Thyroid gland (tissue), 4 donors: ENCODE measurements at regions not wholly inside any gene's neighbourhood (a gene's known extent, or its start where the extent isn't known, plus 50 kb on each side); places are given as distances from the start of the nearest gene placed in this dataset.

ENCODE experiments used
- DNase-seq, 2 donors: peaks; one replicate each; pipeline ENCODE4 v3.0.0-alpha.2; 2019
- H3K27ac ChIP-seq, 3 donors: fragments of 200-600 bp; sonication (generic); 1 replicate in 2 of 3; 2 replicates in 1 of 3; pipeline ENCODE4 v1.5.1; 2016 to 2019; ENCODE audit warnings: mild to moderate bottlenecking in 1 of 3, moderate library complexity in 1 of 3
- H3K27me3 ChIP-seq: fragments of 200-600 bp; sonication (generic); one replicate; pipeline ENCODE4 v1.5.1; 2019
- H3K36me3 ChIP-seq, 2 donors: fragments of 200-600 bp; sonication (generic); one replicate each; pipeline ENCODE4 v1.5.1; 2016 to 2019
- H3K4me1 ChIP-seq, 2 donors: fragments of 200-600 bp; sonication (generic); one replicate each; pipeline ENCODE4 v1.5.1; 2017 to 2019
- H3K4me3 ChIP-seq, 3 donors: fragments of 200-600 bp; sonication (generic); replicated peaks in 1 of 3; 1 replicate in 2 of 3; 2 replicates in 1 of 3; pipeline ENCODE4 v1.5.1; 2016; ENCODE audit warnings: mild to moderate bottlenecking in 1 of 3
- H3K9me3 ChIP-seq: fragments of 200-600 bp; sonication (generic); one replicate; pipeline ENCODE4 v1.5.1; 2017
- POLR2A ChIP-seq, 2 donors: fragments of 450-650 bp; IDR thresholded peaks; one replicate each; pipeline ENCODE4 v1.6.1; 2017; ENCODE audit warnings: antibody characterized with exemption in 2 of 2, mild to moderate bottlenecking in 2 of 2, moderate library complexity in 1 of 2
- WGBS, 2 donors: methylation state at CpG; one replicate each; pipeline ENCODE4 v1.1.5; 2017; 5-methylcytosine and 5-hydroxymethylcytosine counted together
- intact Hi-C: fragments of 100-400 bp; cut with DNase I; formaldehyde crosslinking; loops from one replicate; pipeline ENCODE4 v1.15.1; 2023
- TF ChIP-seq, protein P1 (sequence below), 6 experiments: fragments of 200-600 bp in 3 of 6; fragments of 450-650 bp in 3 of 6; sonication (generic) in 3 of 6; IDR thresholded peaks; one replicate each; pipeline ENCODE4 v1.5.1; 2016 to 2019; ENCODE audit warnings: antibody characterized with exemption in 6 of 6, mild to moderate bottlenecking in 2 of 6, inconsistent platforms in 1 of 6, moderate library complexity in 1 of 6

DNA sequence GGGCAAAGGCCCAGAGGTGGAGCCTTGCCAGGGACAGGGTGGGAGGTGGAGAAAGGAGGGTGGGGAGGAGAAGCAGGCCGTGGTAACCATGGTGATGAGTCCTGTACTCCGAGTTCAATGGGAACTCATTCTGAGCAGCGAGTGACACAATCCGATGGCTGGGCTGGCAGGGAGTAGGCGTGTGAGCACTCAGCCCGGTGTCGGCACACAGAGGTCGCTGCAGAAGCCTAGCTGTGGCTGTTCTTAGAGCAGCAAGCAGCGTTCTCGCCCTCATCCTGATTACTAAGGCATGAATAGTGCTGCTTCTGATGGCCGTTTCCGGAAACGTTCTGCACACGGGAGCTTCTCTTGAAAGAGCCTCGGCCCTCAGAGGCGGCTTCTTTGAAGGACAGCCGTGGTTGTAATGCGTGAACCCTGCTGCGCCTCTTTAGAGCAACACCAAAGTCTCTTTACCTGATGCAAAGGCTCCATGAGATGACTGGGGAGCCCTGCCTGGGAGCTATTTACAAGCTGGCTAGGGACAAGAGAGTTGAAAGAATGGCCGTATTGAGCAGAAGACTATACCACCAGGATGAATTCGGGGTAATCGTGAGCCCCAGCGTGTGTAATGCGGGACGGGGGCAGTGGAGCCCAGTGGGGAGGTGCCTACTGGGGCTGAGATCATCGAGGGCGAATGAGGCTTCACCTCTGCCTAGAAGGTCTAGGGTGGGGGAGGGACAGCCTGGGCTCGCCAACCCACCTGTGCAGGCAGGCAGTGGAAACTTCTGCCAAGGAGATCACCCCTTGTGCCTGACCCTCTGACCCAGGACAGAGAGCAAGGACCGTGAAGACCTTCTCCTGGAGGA, 72.8 kb upstream of the PAX7 start:
- H3K9me3 ChIP-seq = no peaks in the 10 kb centered on the region
- no peak overlapping the region for H3K4me3 ChIP-seq
- 3 to 6% methylated on average over 22 to 26 of the region's 29 CpGs for WGBS, 2 donors
- peak; percentile 26 to 61 for DNase-seq
- no peak overlapping the region for H3K27ac ChIP-seq
- H3K36me3 ChIP-seq = no peaks in the 10 kb centered on the region
- intact Hi-C loops = no loop called here
- no peak for TF ChIP-seq POLR2A (IDR thresholded peaks at IDR 0.05)
- H3K4me1 ChIP-seq = no peaks in the 10 kb centered on the region
- H3K27me3 ChIP-seq = peaks cover 14% of the 10 kb centered on the region

DNA sequence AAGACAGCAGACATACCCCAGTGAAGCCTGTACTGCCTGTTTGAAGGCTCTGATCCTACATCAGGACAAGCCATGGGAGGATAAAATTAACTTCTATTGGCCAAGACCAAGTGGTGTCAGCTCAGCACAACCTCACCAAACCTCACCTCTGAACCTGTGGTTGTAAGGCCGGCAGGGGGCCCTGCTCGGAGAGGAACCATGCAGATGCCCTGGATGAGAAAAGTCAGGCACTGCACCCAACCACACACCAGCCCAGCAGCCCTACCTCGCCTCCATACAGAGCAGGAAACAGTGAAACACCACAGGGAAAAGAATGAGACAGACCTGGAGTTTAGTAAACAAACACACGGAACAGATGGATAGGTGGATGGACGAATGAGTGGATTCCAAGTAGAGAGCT, 70.0 kb upstream of the PAX7 start:
- H3K4me1 ChIP-seq = no peaks in the 10 kb centered on the region
- H3K9me3 ChIP-seq = no peaks in the 10 kb centered on the region
- intact Hi-C loops = no loop called here
- no peak for DNase-seq
- H3K36me3 ChIP-seq = no peaks in the 10 kb centered on the region
- no peak overlapping the region for H3K27ac ChIP-seq
- H3K27me3 ChIP-seq = peaks cover 14% of the 10 kb centered on the region
- TF ChIP-seq, protein P1, sequence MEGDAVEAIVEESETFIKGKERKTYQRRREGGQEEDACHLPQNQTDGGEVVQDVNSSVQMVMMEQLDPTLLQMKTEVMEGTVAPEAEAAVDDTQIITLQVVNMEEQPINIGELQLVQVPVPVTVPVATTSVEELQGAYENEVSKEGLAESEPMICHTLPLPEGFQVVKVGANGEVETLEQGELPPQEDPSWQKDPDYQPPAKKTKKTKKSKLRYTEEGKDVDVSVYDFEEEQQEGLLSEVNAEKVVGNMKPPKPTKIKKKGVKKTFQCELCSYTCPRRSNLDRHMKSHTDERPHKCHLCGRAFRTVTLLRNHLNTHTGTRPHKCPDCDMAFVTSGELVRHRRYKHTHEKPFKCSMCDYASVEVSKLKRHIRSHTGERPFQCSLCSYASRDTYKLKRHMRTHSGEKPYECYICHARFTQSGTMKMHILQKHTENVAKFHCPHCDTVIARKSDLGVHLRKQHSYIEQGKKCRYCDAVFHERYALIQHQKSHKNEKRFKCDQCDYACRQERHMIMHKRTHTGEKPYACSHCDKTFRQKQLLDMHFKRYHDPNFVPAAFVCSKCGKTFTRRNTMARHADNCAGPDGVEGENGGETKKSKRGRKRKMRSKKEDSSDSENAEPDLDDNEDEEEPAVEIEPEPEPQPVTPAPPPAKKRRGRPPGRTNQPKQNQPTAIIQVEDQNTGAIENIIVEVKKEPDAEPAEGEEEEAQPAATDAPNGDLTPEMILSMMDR (IDR thresholded peaks at IDR 0.05) = no peak
- TF ChIP-seq POLR2A (IDR thresholded peaks at IDR 0.05) = no peak
- no peak overlapping the region for H3K4me3 ChIP-seq
- WGBS, 2 donors = 54 to 71% methylated on average over 5 of the region's 5 CpGs

DNA sequence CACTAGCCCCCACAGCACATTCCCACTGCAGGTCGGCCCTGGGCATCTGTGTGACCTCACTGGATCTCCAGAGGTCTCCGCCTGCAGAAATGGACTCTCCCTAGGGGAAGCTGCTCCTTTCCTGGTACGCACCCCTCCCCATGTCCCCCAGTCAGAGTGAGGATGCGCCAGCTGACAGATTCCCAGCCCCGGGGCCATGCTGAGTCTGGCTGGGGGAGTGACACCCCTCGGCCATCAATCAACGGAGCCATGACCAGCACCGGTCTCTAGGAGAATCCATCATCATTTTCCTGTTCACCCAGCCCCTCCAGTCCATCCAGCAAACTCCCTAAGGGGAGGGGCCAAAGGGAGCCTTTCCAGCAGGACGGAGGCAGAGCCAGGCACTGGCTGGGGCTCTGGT, 68.7 kb upstream of the PAX7 start:
- H3K27me3 ChIP-seq = peaks cover 14% of the 10 kb centered on the region
- H3K36me3 ChIP-seq = no peaks in the 10 kb centered on the region
- H3K4me3 ChIP-seq = no peak overlapping the region
- DNase-seq = no peak
- TF ChIP-seq POLR2A (IDR thresholded peaks at IDR 0.05) = no peak
- TF ChIP-seq, protein P1 (IDR thresholded peaks at IDR 0.05) = no peak
- WGBS, 2 donors = 29 to 58% methylated on average over 1 to 9 of the region's 9 CpGs
- H3K9me3 ChIP-seq = no peaks in the 10 kb centered on the region
- H3K4me1 ChIP-seq = no peaks in the 10 kb centered on the region
- intact Hi-C loops = no loop called here
- no peak overlapping the region for H3K27ac ChIP-seq

DNA sequence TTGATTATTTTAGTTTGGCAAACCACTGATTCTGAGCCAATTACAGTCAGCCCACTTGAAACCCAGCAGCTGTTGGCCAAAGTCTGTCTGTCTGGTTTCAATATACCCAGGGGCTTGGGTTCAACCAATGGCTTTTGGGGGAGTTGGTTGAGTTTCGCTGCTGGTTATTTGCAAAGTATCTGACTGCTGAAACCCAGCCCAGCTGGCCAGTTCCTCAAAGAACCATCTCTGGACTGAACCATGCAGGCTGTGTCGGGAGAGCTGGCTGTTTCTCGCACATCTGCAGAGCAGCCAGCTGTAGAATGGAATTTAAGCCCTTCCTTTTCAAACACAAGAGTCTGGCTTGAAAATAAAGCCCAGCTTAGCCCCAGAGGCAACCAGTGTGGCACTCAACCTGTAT, 66.0 kb upstream of the PAX7 start:
- no peak for TF ChIP-seq POLR2A (IDR thresholded peaks at IDR 0.05)
- TF ChIP-seq, protein P1 (IDR thresholded peaks at IDR 0.05) = no peak
- H3K9me3 ChIP-seq = no peaks in the 10 kb centered on the region
- no peaks in the 10 kb centered on the region for H3K36me3 ChIP-seq
- 21 to 37% methylated on average over 3 of the region's 3 CpGs for WGBS, 2 donors
- H3K27ac ChIP-seq = no peak overlapping the region
- no peaks in the 10 kb centered on the region for H3K4me1 ChIP-seq
- no peak overlapping the region for H3K4me3 ChIP-seq
- intact Hi-C loops = no loop called here
- H3K27me3 ChIP-seq = peaks cover 5% of the 10 kb centered on the region
- DNase-seq = no peak

DNA sequence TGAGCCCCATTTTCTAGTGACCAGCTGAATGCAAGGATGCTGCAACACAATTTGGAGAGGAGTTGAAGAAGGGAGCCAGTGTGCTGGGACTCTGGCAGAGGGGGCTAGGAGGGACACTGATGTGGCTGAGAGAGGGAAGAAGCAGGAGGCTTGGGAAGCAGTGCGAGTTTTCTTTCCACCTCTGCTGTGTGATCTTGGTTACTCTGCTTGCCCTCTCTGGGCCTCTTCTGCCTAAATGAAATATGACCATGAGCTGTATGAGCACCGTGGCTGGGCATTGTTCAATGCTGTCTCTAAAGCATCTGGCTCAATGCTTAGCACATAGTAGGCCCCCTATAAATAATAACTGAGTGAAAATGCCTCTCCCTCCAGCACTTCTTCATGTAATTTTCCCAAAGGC, 65.3 kb upstream of the PAX7 start:
- no peak for TF ChIP-seq POLR2A (IDR thresholded peaks at IDR 0.05)
- TF ChIP-seq, protein P1 (IDR thresholded peaks at IDR 0.05) = no peak
- WGBS, 2 donors = 76 to 88% methylated on average over 2 of the region's 2 CpGs
- no peaks in the 10 kb centered on the region for H3K36me3 ChIP-seq
- H3K9me3 ChIP-seq = no peaks in the 10 kb centered on the region
- H3K4me1 ChIP-seq = no peaks in the 10 kb centered on the region
- no peak overlapping the region for H3K4me3 ChIP-seq
- peaks cover 5% of the 10 kb centered on the region for H3K27me3 ChIP-seq
- intact Hi-C loops = no loop called here
- no peak for DNase-seq
- H3K27ac ChIP-seq = no peak overlapping the region
